C1 segment of cervical spinal cord (tissue), 14 donors: ENCODE measurements at regions not wholly inside any gene's neighbourhood (a gene's known extent, or its start where the extent isn't known, plus 50 kb on each side); places are given as distances from the start of the nearest gene placed in this dataset.
"Not testable (repeated sequence)": the region's sequence is repeated elsewhere in the genome, so short reads cannot be mapped to it uniquely, and the experiment has no call there.

Experiments used
- DNase-seq, 14 donors: peaks; one replicate each; lab custom pipeline; 2025; lab: John Stamatoyannopoulos, UW

DNA sequence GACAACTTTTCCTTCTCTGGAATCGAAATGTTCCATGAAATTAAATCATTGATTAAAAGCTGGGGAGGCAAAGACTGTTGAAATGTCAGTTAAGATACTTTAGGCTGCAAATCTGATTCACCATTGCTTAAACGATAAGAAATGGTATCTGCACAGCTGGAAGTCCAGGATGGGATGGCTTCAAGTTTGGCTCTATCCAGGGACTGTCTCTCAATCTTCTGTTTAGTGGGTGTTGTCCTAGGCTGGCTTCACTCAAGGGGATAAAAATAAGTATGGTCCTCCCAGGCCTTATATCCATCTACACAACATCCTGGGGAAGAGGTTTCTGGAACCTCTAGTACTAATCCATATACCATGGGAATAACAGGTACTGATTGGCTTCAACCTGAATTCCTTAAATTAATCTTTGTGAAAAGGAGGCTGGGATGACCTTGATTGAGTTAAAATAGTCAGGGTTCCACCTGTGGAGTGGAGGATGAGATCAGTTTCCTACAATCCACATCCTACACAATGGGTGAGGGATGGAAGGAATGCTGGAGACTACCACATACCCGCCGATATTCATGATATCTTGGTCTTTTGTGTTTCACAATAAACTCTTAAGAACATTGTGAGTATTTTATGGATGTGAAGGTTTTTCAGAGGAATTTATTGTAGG lies 156.0 kb upstream of the L3MBTL4 start:
- DNase-seq: no peak

DNA sequence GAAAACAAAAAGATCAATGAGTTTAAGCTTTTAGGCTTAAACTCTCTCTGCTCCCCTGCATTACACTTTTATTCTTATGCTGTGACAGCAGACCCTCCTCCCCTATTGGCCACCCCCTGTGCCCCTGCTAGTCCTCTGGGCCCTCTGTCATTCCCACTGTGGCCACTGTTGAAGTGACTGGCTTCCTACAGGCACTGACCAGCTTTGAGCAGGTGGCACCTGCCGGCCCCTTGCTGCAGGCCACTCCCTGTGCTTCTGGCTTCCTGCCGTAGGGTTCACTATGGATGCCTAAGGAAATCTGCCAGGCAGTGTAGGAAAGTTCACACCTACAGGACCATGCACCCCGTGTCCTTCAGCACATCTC lies 156.5 kb upstream of the L3MBTL4 start:
- DNase-seq: no peak

DNA sequence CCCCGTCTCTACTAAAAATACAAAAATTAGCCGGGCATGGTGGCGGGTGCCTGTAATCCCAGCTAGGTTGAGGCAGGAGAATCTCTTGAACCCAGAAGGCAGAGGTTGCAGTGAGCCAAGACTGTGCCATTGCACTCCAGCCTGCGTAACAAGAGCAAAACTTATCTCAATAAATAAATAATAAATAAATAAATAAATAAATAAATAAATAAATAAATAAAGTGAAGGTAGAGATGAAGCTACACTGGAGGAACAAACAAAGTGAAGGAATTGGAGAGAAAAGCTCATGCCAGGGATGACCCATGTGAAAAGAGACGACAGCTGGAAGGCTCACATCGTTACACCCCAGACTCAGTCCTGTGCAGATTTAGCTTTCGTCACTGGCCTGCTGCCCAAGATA lies 157.3 kb upstream of the ARHGAP28 start:
- not testable (repeated sequence) for DNase-seq

DNA sequence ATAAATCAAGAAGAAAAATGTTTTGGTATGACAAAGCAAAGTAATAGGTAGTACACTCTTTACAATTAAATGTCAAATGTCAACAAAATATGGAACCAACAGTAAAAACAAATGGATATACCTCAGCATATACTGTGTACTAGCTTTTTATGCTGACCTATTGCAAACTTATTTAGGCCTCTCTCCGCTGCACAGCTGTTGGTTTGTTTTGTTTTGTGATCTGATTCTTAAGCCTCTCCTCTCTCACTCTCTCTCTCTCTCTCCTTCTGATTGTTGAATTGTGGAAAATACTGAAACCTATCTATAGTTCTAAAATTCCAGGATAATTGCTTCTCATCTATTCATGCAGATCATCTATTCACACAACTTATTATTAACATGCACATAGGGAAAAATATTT lies 154.9 kb upstream of the ARHGAP28 start:
- no peak for DNase-seq

DNA sequence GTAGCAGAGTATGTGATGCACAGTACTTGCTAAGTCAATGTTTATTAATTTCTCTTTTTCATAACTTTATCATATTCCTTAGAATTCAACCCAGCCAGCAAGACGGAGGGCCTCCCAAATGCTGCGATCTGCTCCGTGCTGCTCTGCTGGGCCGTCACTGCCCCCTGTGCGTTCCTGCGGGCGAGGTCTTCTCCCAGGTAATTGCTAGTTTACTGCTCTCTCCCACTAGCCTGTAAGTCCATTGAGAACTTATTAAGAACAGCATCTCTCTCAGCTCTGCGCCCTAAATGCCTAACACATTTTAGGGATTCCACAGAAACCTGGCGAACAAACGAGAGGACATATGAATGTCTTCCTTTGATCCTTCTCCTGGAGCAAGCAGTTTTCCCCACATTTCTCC lies 153.6 kb upstream of the ARHGAP28 start:
- no peak for DNase-seq

DNA sequence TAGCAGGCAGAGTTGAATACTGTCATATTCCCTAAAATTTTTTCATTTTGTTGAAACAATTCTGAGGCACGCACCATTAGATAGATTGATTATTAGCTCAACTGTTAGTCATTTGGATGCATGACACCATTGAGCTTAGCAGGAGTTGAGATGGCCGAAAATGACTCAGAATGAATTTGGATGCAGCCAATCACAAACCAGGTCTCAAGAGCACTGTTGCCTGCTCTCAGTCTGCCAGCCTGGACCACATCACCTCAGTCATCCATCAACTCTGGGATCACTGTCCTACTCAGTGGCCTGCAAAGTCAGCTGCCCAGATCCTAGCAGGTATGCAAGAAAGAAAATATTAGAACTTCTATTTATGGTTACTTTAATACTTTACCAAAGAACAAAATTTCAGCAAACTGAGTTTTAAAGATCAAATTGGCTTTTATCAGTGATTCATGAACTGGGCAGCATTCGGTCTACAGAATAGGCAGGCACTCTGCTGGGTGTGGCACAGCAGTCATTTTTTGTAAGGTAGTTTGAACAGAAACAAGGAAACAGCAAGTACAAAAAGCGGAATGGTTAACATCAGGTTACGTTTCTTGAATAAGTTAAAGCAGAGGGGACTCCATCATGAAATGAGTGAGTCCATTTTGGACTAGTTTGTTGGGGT lies 152.7 kb upstream of the ARHGAP28 start:
- no peak for DNase-seq

DNA sequence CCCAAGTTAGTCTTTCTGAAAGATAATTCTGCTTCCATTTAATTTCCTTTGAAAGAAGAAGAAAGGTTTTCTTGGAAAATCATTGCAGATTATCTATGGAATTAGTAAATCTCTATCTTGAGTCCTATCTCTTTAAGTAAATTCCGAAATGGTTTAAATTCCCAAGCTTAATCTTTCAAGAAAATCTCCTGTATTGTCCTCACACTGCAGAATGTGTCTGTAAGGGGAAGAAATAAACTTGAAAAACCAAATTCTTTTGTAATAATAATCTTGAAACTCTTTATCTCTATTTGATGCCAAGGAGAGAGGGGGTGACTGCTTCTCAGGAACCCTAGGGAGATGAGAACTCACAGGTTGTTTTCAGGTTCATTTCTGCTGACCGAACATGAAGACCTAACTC lies 150.8 kb upstream of the ARHGAP28 start:
- DNase-seq: no peak

DNA sequence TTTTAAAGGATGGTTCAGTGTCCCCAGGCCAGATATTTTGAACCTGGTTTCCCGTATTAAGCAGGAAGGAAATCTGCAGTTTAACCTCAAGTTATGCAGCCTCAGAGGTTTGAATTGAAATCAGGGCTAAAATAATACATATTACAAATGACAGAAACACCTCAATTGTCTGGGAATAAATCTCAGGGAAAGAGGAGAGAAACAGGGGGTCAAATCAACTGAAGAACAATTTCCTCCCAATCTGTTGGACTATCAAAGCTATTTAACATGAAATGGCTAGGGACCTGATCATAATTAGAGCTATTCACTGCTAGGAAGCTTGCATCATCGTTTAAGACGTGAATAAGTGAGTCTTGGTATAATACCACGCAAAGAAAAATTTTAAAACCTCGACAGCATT lies 150.0 kb upstream of the ARHGAP28 start:
- DNase-seq: no peak

DNA sequence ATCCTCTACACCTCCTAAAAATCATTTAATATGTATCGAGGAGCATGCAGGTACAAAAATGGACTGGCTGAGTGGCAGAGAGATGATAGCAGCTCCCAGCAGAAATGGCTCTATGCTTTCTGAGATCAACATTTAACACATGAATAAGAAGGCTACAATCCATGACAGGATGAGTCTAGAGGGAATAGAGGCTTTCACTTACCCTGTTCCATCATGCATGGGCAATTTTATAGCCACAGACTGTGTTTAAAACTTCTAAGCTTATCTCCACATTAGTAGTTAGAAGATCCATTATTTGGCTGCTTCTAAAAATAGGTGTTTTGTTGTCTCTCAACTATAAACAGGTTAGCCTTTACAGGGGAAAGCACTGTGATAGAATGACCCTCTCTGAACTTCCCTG lies 149.1 kb upstream of the ARHGAP28 start:
- no peak for DNase-seq

DNA sequence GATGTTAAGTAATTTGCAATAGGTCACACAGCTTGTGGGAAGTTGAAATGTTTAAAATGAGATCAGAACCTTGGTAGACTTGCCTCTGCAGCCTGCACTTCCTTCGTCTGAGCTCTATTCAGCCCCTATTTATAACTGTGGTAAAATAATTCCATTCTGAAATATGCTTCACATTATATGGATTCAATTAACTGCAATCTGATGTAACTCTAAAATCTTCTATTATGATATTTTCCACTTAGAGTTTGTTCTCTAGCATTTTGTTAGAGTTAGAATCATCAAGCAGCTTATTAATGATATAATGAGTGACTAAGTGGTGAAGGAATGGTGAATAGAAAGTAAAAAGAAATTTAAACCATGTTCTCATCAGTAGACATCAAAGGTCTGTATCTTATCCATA lies 139.6 kb upstream of the ARHGAP28 start:
- DNase-seq: no peak

DNA sequence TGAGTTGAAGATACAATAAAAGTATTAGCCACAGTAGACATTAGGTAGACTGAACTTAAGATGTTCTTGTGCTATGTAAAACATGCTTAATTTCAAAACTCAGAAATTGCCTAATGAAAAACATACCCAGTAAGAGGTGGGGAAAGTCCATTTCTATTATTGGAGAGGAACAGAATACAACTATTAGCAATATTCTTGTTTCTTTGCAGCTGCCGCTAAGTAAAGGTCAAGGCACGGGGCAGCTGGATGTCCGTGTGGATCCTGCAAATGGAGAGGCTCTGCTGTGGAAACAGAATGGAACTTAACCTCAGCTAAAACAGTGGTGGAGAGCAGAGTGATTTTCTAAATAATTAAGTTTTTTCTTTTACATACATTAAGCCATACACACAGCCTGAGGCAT lies 139.2 kb upstream of the ARHGAP28 start:
- no peak for DNase-seq

DNA sequence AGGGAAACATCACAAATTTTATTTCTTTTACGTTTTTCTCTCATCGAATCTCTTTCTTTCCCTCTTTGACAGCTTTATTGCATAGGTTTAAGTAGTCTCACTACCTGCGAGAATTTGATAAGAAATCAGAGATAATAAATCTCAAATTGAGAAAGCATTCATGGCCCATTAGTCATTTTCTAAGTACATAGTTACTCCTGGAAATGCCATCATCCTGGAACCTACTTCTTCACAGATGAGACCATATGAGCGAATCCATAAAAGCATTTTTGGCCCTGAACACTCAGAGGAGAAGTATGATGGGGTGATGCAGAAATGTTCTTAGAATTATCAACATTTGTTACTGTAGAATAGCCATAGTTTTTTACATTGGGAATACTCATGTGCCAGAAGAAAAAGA lies 138.0 kb upstream of the ARHGAP28 start:
- no peak for DNase-seq

DNA sequence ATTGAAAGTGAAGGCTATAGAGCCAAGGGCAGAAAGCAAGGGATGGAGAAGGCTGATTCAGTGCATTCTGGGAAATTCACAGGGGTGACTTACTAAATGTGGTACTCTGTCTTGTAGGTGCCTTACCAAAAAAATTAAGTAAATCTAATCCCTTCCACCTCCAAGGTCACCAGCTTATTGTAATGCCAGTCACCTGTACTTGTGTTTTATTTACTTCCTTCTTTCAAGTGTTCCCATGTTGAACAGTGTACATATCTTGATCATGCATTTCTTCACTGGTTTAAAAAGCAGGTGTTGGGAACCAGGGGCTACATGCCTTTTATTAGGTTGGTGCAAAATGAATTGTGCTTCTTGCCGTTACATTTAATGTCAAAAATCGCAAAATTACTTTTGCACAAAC lies 137.0 kb upstream of the ARHGAP28 start:
- DNase-seq: no peak

DNA sequence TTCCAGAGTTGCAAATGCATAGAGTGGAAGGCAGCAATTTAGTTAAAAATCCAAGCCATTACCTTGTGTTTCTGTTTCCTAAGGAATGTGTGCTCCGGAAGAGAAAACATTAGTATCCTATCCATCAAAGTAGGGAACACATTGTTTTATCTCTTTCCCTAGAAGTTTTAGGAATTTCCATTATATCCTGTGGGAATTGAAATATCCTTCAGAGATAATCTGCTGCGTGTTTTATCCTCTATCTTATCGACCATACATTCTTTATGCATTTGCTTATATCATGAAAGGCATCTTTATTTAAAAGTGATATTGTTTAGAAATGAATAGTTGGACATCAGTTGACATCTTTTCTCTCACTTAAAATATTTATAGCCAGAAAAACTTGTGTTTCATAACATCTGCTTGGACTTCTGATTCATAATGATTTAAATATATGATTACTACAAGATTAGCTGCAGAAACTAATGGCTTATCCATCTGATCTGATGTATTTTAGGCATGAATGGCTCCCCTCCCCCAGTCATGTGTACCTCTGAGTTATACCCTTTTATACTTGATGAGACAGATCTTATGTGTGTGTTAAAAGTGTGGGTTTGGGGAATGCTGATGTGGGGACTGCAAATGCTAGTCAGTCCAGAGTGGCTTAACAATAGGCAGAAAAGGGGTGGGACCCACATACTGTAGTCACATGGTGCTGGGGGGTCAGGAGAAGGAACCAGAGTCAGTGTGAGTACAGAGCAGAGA lies 136.2 kb upstream of the ARHGAP28 start:
- no peak for DNase-seq

DNA sequence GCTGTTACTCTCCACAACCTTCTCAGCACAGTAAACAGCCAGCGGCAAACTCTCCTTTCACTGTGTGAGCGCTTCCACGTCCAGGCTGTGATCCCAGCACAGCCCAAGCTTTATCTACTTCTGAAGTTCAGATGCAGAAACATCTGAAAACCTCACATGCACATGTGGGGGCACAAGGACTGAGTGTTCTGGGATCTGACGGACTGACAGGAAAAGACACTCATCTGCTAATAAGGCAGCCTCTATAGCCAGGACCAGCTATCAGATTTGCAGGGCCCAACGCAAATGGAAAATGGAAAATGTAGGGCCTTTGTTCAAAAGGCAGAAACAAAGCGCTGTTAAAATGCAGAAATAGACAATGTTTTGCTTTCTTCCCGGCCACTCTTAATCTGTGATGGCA lies 133.8 kb upstream of the ARHGAP28 start:
- peak in 11 of 14 donors; percentile 3 to 77 (median 22) for DNase-seq

DNA sequence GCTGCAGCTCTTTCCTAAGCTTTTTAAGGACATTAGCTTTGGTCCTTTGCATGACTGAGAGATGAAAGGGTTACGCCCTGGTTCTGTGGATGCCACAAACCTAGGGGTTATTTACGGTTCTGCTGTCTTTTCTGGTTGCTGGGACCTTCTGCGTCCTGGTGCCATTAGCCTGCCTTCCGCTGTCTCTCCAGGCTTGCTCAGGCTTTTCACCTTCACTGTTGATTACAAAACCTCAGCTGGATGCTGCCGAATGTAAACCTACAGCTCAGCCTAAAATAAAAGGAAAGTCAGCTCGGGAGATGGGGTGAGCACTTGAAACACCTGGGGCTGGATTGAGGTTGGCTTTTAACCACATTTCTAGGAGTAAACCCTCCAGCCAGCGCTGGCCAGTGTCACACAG lies 130.9 kb upstream of the ARHGAP28 start:
- DNase-seq: no peak

DNA sequence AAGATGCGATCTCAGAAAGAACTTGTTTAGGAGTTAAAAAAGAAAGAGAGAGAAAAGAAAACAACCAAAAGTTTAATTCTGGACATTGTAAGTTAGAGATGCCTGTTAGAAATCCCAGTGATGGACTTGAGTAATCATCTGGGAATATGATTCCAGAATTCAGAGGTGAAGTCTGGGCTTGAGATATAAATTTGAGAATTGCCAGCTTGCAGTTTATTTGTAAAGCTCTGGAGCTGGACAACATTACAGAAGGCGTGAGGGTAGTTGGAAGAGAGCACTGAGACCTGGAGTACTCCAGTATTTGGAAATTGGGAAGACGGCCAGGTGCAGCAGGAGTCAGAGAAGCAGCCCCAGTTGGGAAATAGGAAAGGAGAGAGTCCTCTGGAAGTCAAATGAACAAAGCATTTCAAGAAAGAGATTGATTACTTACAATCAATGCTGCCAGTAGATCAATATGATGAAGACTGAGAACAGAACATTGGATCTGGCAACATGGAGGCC lies 128.8 kb upstream of the ARHGAP28 start:
- DNase-seq: no peak

DNA sequence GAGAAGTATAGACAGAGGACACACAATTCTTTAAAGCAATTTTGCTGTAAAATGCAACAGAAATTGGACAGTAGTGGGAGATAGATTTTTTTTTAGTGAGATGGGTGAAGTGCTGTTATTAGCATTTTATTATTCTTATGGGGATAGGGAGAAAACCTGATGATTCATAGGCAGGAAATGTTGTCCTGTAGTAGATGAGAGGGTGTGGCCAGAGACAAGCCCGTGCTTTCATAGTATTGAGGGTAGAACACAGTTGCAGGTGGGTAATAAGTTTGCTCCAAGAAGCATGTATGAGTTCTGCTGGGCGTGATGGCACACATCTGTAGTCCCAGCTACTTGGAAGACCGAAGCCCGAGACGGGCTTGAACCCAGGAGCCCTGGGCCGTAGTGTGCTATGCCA lies 128.3 kb upstream of the ARHGAP28 start:
- no peak for DNase-seq

DNA sequence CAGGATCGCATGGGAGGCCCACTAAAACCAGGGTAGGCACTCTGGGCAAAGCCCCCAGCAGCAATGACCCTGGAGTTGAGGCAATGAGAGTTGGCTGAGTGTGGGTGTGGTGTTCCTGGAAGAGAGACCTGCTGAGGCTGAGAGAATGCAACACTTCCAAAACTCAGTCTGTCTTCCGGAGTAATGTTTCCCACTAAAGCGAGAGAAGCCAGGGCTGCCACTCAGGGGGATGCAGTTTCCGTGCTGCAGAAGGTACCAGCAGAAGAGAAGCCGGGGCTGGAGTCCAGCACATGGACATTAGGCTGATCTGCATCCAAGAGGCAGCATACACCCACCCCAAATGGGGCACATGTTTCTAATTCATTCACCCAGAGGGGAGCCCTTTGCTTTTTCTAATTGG lies 127.2 kb upstream of the ARHGAP28 start:
- DNase-seq: no peak

DNA sequence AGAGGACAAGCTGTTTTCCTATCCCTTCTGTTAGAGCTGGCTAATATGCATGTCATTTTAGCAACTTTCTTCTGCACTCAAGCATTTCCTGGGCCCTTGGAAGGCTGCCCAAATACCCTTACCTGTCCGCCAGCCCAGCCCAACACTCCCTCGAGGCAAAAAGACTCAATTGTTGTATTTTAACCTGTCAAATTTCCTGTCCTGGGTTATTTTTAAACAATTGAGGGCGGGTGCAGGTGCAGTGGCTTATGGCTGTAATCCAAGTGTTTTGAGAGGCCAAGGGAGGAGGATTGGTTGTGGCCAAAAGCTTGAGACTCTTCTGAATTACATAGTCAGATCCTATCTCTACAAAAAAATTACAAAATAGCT lies 125.0 kb upstream of the ARHGAP28 start:
- no peak for DNase-seq

DNA sequence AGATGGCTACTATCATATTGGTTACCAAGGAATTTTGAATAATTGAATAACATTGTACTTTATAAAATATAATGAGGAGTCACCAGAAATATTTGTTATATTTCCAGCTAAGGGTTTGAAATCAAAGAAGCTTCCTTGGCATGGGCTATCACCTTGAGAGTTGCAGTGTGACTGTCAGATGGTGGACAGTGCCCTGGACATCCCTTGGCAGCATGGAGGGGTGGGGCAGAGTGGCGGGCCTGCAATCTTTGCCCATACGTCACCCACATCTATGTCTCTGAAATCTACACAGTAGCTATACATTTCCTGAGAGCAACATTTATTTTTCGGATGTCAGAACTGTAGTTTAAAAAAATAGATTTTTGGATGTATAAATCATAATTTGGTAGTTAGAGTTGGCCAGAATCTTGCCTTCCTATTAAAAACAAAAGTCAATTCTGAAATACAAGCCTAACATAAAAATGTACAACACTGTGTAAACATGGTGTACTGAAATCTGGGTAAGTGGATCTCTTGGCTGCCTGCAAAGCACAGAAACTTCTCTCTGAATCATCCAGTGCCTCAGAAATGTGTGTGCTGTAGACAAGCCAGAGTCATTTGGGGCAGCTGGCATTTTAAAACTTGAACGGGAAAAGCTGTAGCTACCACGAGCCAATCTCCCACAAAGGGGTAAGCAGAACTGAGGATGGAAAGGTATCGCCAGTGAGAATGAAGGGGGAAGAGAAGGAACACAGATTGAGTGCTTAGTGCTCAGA lies 124.2 kb upstream of the ARHGAP28 start:
- no peak for DNase-seq

DNA sequence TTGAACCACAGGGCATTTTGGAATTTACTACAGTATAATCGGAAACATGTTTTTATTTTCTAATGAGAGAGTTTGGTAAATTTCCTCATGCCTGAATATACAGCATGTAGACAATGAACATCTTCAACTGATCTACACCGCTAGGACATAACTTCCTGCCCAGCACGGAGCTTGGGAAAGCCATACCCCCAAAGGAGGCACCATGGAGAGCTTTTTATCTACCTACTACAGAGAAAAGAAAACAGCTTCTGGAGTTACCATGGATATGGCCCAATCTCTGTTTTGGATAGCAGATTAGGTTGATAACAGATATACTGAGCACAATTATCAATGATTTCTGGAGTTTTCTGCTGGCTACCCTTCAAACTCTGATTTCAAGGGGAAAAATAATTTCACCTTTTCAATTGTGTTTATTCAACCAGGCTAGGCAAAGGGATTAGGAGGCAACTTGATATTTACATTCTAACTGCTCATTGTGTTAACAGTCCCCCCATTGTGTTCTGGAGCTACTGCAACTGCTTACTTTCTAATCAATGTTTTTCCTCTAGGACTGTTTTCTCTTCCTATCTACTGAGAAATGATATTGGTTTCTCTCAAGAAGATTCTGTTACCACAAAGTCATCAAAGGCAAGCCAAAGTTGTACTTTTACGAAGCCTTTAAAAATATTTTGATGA lies 123.0 kb upstream of the ARHGAP28 start:
- no peak for DNase-seq
